Neutrophil (primary cell): ENCODE measurements at regions not wholly inside any gene's neighbourhood (a gene's known extent, or its start where the extent isn't known, plus 50 kb on each side); places are given as distances from the start of the nearest gene placed in this dataset.
"Not testable (repeated sequence)": the region's sequence is repeated elsewhere in the genome, so short reads cannot be mapped to it uniquely, and the experiment has no call there.

Experiments used
- H3K27ac ChIP-seq: fragments of 200-600 bp; sonication (generic); 2 replicates; pipeline ENCODE4 v1.5.1; 2016; ENCODE audit warnings: mild to moderate bottlenecking, moderate library complexity
- H3K27me3 ChIP-seq: fragments of 200-600 bp; sonication (generic); 2 replicates; pipeline ENCODE4 v1.6.0; 2016; ENCODE audit warnings: mild to moderate bottlenecking
- H3K36me3 ChIP-seq: fragments of 200-600 bp; sonication (generic); 2 replicates; pipeline ENCODE4 v1.5.1; 2017
- H3K4me1 ChIP-seq, 2 experiments: fragments of 200-600 bp in 1 of 2; sonication (generic) in 1 of 2; 1 replicate in 1 of 2; 2 replicates in 1 of 2; pipeline versions ENCODE4 v1.5.1 to v1.6.1; 2013 to 2016; ENCODE audit warnings: low read depth in 1 of 2, low read length in 1 of 2, mild to moderate bottlenecking in 1 of 2, moderate library complexity in 1 of 2; ENCODE audit not compliant: control insufficient read depth in 1 of 2, insufficient read depth in 1 of 2
- H3K4me3 ChIP-seq, 2 experiments: fragments of 200-600 bp in 1 of 2; sonication (generic) in 1 of 2; 1 replicate in 1 of 2; 2 replicates in 1 of 2; pipeline ENCODE4 v1.5.1; 2013 to 2016; ENCODE audit warnings: low read depth in 1 of 2, low read length in 1 of 2, mild to moderate bottlenecking in 1 of 2, moderate library complexity in 1 of 2
- H3K9me3 ChIP-seq: fragments of 200-600 bp; sonication (generic); 2 replicates; pipeline ENCODE4 v1.5.1; 2016
- TF ChIP-seq, protein P1 (sequence below): fragments of 200-600 bp; sonication (generic); IDR thresholded peaks from 2 replicates; pipeline ENCODE4 v1.5.1; 2016; ENCODE audit warnings: antibody characterized with exemption

GRCh38 chr15:62510791-62511190 lies 345.7 kb upstream of the C2CD4B start:
- no peaks in the 10 kb centered on the region for H3K4me1 ChIP-seq
- H3K36me3 ChIP-seq: no peaks in the 10 kb centered on the region
- no peak overlapping the region for H3K27ac ChIP-seq
- no peak overlapping the region for H3K4me3 ChIP-seq
- H3K27me3 ChIP-seq: peaks cover 14% of the 10 kb centered on the region
- TF ChIP-seq, protein P1, sequence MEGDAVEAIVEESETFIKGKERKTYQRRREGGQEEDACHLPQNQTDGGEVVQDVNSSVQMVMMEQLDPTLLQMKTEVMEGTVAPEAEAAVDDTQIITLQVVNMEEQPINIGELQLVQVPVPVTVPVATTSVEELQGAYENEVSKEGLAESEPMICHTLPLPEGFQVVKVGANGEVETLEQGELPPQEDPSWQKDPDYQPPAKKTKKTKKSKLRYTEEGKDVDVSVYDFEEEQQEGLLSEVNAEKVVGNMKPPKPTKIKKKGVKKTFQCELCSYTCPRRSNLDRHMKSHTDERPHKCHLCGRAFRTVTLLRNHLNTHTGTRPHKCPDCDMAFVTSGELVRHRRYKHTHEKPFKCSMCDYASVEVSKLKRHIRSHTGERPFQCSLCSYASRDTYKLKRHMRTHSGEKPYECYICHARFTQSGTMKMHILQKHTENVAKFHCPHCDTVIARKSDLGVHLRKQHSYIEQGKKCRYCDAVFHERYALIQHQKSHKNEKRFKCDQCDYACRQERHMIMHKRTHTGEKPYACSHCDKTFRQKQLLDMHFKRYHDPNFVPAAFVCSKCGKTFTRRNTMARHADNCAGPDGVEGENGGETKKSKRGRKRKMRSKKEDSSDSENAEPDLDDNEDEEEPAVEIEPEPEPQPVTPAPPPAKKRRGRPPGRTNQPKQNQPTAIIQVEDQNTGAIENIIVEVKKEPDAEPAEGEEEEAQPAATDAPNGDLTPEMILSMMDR: no peak
- H3K9me3 ChIP-seq: no peaks in the 10 kb centered on the region

DNA sequence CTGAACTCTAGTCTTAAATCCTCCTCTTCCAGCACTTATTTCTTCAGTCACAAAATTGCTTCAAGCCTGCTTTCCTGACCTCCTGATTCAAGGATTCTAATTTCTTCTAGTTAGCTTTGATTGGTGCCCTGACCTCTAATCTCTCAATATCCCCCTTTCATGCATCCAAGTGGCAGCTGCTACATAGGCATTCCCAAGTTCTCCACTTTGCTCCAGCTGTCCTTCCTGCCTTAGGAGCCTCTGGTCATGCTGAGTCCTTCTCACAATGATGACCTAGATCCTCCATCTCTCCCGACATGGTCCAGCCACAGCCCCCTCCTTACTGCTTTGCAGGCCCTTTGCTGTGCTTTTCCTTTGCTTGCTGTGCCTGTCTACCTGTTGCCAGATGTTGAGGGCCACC lies 347.8 kb upstream of the C2CD4B start:
- H3K4me3 ChIP-seq: no peak overlapping the region
- H3K27me3 ChIP-seq: peaks cover 22% of the 10 kb centered on the region
- H3K9me3 ChIP-seq: no peaks in the 10 kb centered on the region
- H3K36me3 ChIP-seq: no peaks in the 10 kb centered on the region
- no peak overlapping the region for H3K27ac ChIP-seq
- no peaks in the 10 kb centered on the region for H3K4me1 ChIP-seq
- TF ChIP-seq, protein P1: no peak

DNA sequence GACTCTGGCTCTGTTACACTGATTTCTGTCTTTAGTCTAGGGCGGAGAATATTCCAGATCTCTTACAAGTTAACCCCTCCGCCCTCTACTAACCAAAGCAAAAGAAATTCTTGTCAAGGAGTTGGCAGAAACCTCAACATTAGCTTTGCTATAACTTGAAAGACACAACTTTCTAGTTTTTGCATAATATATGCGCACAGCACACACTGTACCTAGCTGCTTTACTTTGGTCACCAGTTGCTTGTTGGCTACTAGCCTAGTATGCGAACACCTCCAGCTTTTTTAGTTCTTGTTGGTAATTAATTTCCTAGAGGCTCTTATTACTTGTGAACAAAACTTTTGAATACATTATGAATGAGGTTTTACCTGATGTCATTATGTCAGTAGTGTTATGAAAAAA lies 348.8 kb upstream of the C2CD4B start:
- no peaks in the 10 kb centered on the region for H3K4me1 ChIP-seq
- H3K9me3 ChIP-seq: no peaks in the 10 kb centered on the region
- H3K4me3 ChIP-seq: no peak overlapping the region
- H3K27ac ChIP-seq: no peak overlapping the region
- H3K36me3 ChIP-seq: no peaks in the 10 kb centered on the region
- TF ChIP-seq, protein P1: no peak
- H3K27me3 ChIP-seq: peaks cover 22% of the 10 kb centered on the region

DNA sequence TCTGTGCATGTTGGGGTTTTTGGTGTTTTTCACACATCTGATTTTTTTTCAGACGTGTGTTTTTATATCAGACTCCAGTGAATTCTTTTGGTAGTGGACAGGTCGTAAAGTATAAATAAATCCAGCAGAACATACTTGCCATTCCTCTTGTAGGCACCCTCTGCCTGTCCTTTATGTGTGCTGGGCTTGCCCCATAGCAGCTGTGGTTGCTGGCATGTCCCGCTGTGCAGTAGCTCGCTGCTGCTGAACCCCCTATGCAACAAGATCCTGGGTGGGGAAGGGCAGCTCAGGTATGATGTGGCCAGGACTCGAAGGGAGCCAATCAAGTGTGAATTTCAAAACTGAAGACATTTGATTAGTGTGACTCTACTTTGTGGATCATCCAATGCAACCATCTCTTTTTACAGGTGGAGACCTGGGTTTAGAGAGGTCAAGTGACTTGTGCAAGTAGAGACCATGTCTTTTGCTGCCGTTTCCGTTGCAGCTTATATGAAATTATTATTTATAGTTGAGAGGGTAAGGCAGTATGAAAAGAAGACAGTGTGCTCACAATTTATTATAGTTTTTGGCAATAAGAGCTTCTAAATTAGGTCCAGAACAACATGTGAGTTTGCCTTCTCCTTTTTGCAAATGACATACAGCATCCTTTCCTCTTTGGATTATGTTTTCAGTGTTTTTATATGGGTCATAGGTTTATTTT lies 350.8 kb upstream of the C2CD4B start:
- Histone ChIP-seq H3K27me3 (peaks cover 17% of the 10 kb centered on the region), H3K36me3 (no peaks in the 10 kb centered on the region), H3K27ac (no peak overlapping the region), H3K9me3 (no peaks in the 10 kb centered on the region), H3K4me3 (no peak overlapping the region), H3K4me1 (no peaks in the 10 kb centered on the region)
- TF ChIP-seq, protein P1: no peak

GRCh38 chr15:62517541-62517940 lies 352.5 kb upstream of the C2CD4B start:
- TF ChIP-seq, protein P1: no peak
- no peak overlapping the region for H3K4me3 ChIP-seq
- H3K27ac ChIP-seq: no peak overlapping the region
- peaks cover 17% of the 10 kb centered on the region for H3K27me3 ChIP-seq
- H3K36me3 ChIP-seq: no peaks in the 10 kb centered on the region
- H3K9me3 ChIP-seq: no peaks in the 10 kb centered on the region
- H3K4me1 ChIP-seq: no peaks in the 10 kb centered on the region

DNA sequence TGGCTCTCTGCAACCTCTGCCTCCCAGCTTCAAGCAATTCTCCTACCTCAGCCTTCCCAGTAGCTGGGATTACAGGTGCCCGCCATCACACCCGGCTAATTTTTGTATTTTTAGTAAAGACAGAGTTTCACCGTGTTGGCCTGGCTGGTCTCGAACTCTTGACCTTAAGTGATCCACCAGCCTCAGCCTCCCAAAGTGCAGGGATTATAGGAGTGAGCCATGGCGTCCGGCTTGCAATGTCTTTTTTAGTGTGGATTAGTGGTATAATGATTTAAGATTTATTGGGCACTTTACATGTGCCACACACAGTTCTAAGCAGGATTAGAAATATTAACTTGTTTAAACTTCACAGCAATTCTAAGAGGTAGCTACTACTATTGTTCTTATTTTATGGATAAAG lies 353.6 kb upstream of the C2CD4B start:
- H3K36me3 ChIP-seq, H3K4me1 ChIP-seq, H3K27ac ChIP-seq, H3K9me3 ChIP-seq, H3K4me3 ChIP-seq: not testable (repeated sequence)
- peaks cover 23% of the 10 kb centered on the region for H3K27me3 ChIP-seq
